ENCODE measurements at regions not wholly inside any gene's neighbourhood (a gene's known extent, or its start where the extent isn't known, plus 50 kb on each side); places are given as distances from the start of the nearest gene placed in this dataset.
"Not testable (repeated sequence)": the region's sequence is repeated elsewhere in the genome, so short reads cannot be mapped to it uniquely, and the experiment has no call there.

GRCh38 chr16:70014915-70015314 lies 63.8 kb downstream of the CLEC18A start:
- not testable (repeated sequence) for H4K20me1 ChIP-seq (ENCODE audit: control insufficient read depth, insufficient read depth, low read depth, low read length); H3K79me2 ChIP-seq (ENCODE audit: control insufficient read depth, low read length); H3K9me3 ChIP-seq (ENCODE audit: control insufficient read depth, insufficient read depth, low read length); H3K36me3 ChIP-seq (ENCODE audit: control insufficient read depth, low read length); H3K9me2 ChIP-seq (replicated peaks; ENCODE audit: control insufficient read depth, low read length); H3K4me2 ChIP-seq (ENCODE audit: low read length); H3K27ac ChIP-seq (ENCODE audit: low read depth, low read length); H3F3A ChIP-seq (ENCODE audit: control insufficient read depth, insufficient read depth); H3K27me3 ChIP-seq (ENCODE audit: control insufficient read depth, low read length); H3K4me1 ChIP-seq (ENCODE audit: control insufficient read depth, low read length); H3K4me3 ChIP-seq (ENCODE audit: low read length)

GRCh38 chr16:70016751-70017150 lies 65.6 kb downstream of the CLEC18A start:
- H3K27ac ChIP-seq (ENCODE audit: low read depth, low read length); H3K4me2 ChIP-seq (ENCODE audit: low read length); H3K27me3 ChIP-seq (ENCODE audit: control insufficient read depth, low read length); H3K79me2 ChIP-seq (ENCODE audit: control insufficient read depth, low read length); H3K4me1 ChIP-seq (ENCODE audit: control insufficient read depth, low read length); H3F3A ChIP-seq (ENCODE audit: control insufficient read depth, insufficient read depth); H3K4me3 ChIP-seq (ENCODE audit: low read length); H4K20me1 ChIP-seq (ENCODE audit: control insufficient read depth, insufficient read depth, low read depth, low read length); H3K36me3 ChIP-seq (ENCODE audit: control insufficient read depth, low read length); H3K9me2 ChIP-seq (replicated peaks; ENCODE audit: control insufficient read depth, low read length); H3K9me3 ChIP-seq (ENCODE audit: control insufficient read depth, insufficient read depth, low read length): not testable (repeated sequence)

GRCh38 chr16:70018254-70018653 lies 67.1 kb downstream of the CLEC18A start:
- no peak overlapping the region for H3K4me3 ChIP-seq (ENCODE audit: low read length)
- no peaks in the 10 kb centered on the region for H3K9me3 ChIP-seq (ENCODE audit: control insufficient read depth, insufficient read depth, low read length)
- no peaks in the 10 kb centered on the region for H4K20me1 ChIP-seq (ENCODE audit: control insufficient read depth, insufficient read depth, low read depth, low read length)
- no peaks in the 10 kb centered on the region for H3K9me2 ChIP-seq (replicated peaks; ENCODE audit: control insufficient read depth, low read length)
- H3K79me2 ChIP-seq (ENCODE audit: control insufficient read depth, low read length) = no peaks in the 10 kb centered on the region
- no peaks in the 10 kb centered on the region for H3K4me1 ChIP-seq (ENCODE audit: control insufficient read depth, low read length)
- H3F3A ChIP-seq (ENCODE audit: control insufficient read depth, insufficient read depth) = no peaks in the 10 kb centered on the region
- H3K36me3 ChIP-seq (ENCODE audit: control insufficient read depth, low read length) = no peaks in the 10 kb centered on the region
- H3K27me3 ChIP-seq (ENCODE audit: control insufficient read depth, low read length) = no peaks in the 10 kb centered on the region
- TF ChIP-seq EZH2phosphoT487 (IDR thresholded peaks at IDR 0.05; ENCODE audit: borderline replicate concordance, low read length) (no peak), CTCF (IDR thresholded peaks at IDR 0.05; ENCODE audit: low read depth, low read length, poor library complexity, severe bottlenecking) (peak; percentile 49)
- no peak overlapping the region for H3K4me2 ChIP-seq (ENCODE audit: low read length)
- no peak overlapping the region for H3K27ac ChIP-seq (ENCODE audit: low read depth, low read length)

- not testable (repeated sequence) for H3F3A ChIP-seq (ENCODE audit: control insufficient read depth, insufficient read depth); H3K4me1 ChIP-seq (ENCODE audit: control insufficient read depth, low read length); H3K27ac ChIP-seq (ENCODE audit: low read depth, low read length); H3K36me3 ChIP-seq (ENCODE audit: control insufficient read depth, low read length); H3K27me3 ChIP-seq (ENCODE audit: control insufficient read depth, low read length); H3K79me2 ChIP-seq (ENCODE audit: control insufficient read depth, low read length); H3K9me2 ChIP-seq (replicated peaks; ENCODE audit: control insufficient read depth, low read length); H3K4me2 ChIP-seq (ENCODE audit: low read length); H4K20me1 ChIP-seq (ENCODE audit: control insufficient read depth, insufficient read depth, low read depth, low read length); H3K4me3 ChIP-seq (ENCODE audit: low read length); H3K9me3 ChIP-seq (ENCODE audit: control insufficient read depth, insufficient read depth, low read length)
Observed at GRCh38 chr16:70023207-70023606, 72.1 kb downstream of the CLEC18A start.

- H3F3A ChIP-seq (ENCODE audit: control insufficient read depth, insufficient read depth); H3K4me2 ChIP-seq (ENCODE audit: low read length); H3K27ac ChIP-seq (ENCODE audit: low read depth, low read length); H4K20me1 ChIP-seq (ENCODE audit: control insufficient read depth, insufficient read depth, low read depth, low read length); H3K9me3 ChIP-seq (ENCODE audit: control insufficient read depth, insufficient read depth, low read length); H3K4me3 ChIP-seq (ENCODE audit: low read length); H3K27me3 ChIP-seq (ENCODE audit: control insufficient read depth, low read length); H3K36me3 ChIP-seq (ENCODE audit: control insufficient read depth, low read length); H3K9me2 ChIP-seq (replicated peaks; ENCODE audit: control insufficient read depth, low read length); H3K79me2 ChIP-seq (ENCODE audit: control insufficient read depth, low read length); H3K4me1 ChIP-seq (ENCODE audit: control insufficient read depth, low read length): not testable (repeated sequence)
Observed at GRCh38 chr16:70023956-70024355, 72.8 kb downstream of the CLEC18A start.

GRCh38 chr16:70026165-70026854 lies 75.2 kb downstream of the CLEC18A start:
- H3K79me2 ChIP-seq (ENCODE audit: control insufficient read depth, low read length); H3K4me1 ChIP-seq (ENCODE audit: control insufficient read depth, low read length); H3K9me2 ChIP-seq (replicated peaks; ENCODE audit: control insufficient read depth, low read length); H3K27me3 ChIP-seq (ENCODE audit: control insufficient read depth, low read length); H3K4me3 ChIP-seq (ENCODE audit: low read length); H3K9me3 ChIP-seq (ENCODE audit: control insufficient read depth, insufficient read depth, low read length); H3F3A ChIP-seq (ENCODE audit: control insufficient read depth, insufficient read depth); H4K20me1 ChIP-seq (ENCODE audit: control insufficient read depth, insufficient read depth, low read depth, low read length); H3K27ac ChIP-seq (ENCODE audit: low read depth, low read length); H3K4me2 ChIP-seq (ENCODE audit: low read length); H3K36me3 ChIP-seq (ENCODE audit: control insufficient read depth, low read length): not testable (repeated sequence)

GRCh38 chr16:70032906-70033305 lies 81.2 kb upstream of the PDPR start:
- H3K9me3 ChIP-seq (ENCODE audit: control insufficient read depth, insufficient read depth, low read length); H3K4me3 ChIP-seq (ENCODE audit: low read length); H3K36me3 ChIP-seq (ENCODE audit: control insufficient read depth, low read length); H3K4me1 ChIP-seq (ENCODE audit: control insufficient read depth, low read length); H3K79me2 ChIP-seq (ENCODE audit: control insufficient read depth, low read length); H3K27me3 ChIP-seq (ENCODE audit: control insufficient read depth, low read length); H4K20me1 ChIP-seq (ENCODE audit: control insufficient read depth, insufficient read depth, low read depth, low read length); H3F3A ChIP-seq (ENCODE audit: control insufficient read depth, insufficient read depth); H3K27ac ChIP-seq (ENCODE audit: low read depth, low read length); H3K4me2 ChIP-seq (ENCODE audit: low read length); H3K9me2 ChIP-seq (replicated peaks; ENCODE audit: control insufficient read depth, low read length): not testable (repeated sequence)

Measured in DOHH2 (cell line).